ENCODE measurements at regions not wholly inside any gene's neighbourhood (a gene's known extent, or its start where the extent isn't known, plus 50 kb on each side); places are given as distances from the start of the nearest gene placed in this dataset.
"Not testable (repeated sequence)": the region's sequence is repeated elsewhere in the genome, so short reads cannot be mapped to it uniquely, and the experiment has no call there.

GRCh38 chr5:154588833-154589425 lies 110.9 kb upstream of the HAND1 start:
- DNase-seq (ENCODE audit: low read depth): not testable (repeated sequence)

GRCh38 chr5:154588091-154588774 lies 110.2 kb upstream of the HAND1 start:
- DNase-seq (ENCODE audit: low read depth): no peak

GRCh38 chr5:154587123-154588026 lies 109.3 kb upstream of the HAND1 start:
- no peak for DNase-seq (ENCODE audit: low read depth)

DNA sequence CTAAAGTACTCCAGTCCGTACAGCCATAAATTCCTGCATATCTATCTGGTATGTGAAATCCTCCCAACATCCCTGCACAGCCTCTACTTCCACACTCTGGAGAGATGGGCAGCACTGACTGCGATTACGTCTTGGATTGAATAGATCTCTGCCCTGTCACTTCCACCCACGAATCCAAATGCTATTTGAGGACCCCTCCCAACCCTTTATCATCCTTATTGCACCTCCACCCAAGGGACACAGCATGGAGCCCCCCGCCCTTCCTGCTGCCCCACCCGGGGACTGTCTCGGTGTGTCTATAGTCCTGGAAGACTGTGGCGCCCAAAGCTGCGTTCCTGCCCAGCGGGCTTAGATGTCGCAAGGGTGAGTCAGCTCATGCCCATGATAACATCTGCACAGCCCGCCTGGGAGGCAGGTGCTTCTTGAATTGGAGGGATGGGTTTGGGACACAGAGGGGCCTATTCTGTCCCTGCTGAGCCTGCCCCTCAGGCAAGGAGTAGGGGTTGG lies 105.7 kb upstream of the HAND1 start:
- DNase-seq (ENCODE audit: low read depth): no peak

- DNase-seq (ENCODE audit: low read depth): no peak
These were observed 102.4 kb upstream of the HAND1 start for GRCh38 chr5:154580422-154580821.

DNA sequence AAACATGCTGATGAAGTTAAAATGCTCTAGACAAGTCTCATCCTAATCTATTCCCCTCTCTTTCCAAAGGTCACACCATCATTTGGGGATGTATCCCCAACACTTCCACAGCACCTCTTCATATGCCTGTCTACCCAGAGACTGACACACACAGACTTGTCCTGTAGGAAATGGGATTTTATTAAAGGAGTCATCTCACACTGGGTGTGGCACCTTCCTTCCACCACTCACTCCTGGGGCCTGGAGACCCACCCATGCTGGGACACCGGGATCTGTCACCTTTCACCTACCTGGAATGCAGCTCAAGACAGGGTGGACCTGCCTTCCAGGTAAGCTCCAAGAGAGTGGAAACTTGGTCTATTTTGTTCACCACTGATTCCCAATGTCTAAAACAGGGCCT lies 99.4 kb upstream of the HAND1 start:
- no peak for DNase-seq (ENCODE audit: low read depth)

GRCh38 chr5:154576429-154576806 lies 98.4 kb upstream of the HAND1 start:
- DNase-seq (ENCODE audit: low read depth): no peak

DNA sequence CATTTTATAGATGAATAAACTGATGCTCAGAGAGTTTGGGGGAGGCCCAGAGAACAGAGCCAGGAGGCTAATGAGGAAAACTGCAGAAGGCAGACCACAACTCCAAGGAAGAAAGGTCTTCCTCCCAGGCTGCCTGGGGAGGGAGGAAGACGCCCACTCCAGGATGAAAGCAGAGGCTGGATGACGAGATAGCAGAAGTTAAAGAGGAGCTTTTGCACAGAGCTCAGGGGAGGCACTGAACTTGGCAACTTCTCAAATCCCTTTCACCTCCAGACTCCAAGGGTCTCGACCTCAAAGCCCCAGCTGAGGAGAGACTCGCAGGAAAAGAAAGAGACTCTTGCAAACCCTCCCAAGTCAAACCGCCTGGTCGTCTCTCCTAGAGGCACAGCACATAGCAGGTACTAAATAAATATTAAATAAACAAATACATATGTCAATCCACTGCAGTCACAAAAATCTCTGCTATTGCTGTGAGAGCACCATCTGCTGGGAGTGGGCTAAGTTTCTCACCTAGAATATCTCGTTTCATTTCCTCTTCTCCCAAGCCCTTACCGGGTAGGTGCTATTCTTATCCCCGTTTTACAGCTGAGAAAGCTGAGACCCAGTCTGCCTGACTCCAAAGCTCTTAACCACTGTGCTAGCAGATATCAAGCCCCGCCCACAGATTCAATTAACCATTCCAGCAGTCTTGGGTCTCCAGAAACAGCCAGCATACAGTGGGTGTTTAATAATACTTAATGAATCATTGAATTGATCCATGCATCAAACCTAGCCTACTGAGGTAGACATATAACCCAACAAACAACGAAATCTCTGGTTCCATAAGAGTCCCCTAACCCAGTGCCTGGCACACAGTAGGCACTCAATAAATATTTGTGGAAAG lies 97.8 kb upstream of the HAND1 start:
- DNase-seq (ENCODE audit: low read depth): no peak

DNA sequence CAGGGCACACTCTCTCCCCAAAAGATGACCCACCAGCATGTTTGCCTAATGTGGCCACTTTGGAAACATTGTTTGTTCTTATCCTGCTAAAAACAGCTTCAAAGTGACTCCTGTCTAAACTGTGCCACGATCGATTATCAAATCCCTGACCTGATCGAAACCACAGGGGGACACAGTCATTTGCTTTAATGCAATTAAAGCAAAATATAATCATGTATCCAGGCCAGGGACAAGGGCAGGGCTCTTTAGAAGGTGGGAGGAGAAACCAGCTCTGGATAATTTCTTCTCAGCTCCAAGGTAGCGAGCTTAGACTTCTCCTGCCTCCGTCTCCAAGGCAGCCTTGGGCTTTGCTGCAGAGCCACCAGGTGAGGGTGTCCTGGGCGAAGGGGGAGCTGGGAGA lies 95.0 kb upstream of the HAND1 start:
- DNase-seq (ENCODE audit: low read depth): no peak

- no peak for DNase-seq (ENCODE audit: low read depth)
These were observed 93.5 kb upstream of the HAND1 start for GRCh38 chr5:154571325-154572035.

DNA sequence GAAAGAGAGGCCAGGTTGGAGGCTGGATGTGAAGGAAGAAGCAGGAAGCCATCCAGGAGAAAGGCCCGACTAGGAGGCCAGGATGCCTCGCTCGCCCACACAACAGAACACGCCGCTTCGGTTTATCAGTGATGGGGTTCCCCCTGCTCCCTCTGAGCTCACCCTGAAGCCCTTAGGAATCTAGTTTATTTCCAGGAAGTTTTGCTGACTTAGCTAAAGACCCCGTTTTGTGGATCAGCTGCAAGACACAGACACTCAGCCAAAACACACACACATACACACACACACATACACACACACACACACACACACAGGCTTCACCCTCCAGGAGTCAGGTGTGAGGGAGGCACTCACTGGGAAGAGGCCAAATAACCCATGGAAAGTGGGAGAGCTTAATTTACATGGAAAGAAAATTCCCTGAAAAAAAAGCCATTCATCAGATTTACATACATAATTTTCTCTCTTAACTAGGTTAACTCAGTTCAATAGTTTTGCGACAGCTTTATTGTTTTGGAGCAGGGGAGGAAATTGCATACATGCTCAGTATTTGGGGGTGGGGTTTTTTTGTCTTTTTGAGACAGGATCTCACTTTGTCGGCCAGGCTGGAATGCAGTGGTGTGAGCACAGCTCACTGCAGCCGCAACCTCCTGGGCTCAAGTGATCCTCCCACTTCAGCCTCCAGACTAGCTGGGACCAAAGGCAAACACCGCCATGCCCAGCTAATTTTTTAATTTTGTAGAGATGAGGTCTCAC lies 92.7 kb upstream of the HAND1 start:
- DNase-seq (ENCODE audit: low read depth): no peak

DNA sequence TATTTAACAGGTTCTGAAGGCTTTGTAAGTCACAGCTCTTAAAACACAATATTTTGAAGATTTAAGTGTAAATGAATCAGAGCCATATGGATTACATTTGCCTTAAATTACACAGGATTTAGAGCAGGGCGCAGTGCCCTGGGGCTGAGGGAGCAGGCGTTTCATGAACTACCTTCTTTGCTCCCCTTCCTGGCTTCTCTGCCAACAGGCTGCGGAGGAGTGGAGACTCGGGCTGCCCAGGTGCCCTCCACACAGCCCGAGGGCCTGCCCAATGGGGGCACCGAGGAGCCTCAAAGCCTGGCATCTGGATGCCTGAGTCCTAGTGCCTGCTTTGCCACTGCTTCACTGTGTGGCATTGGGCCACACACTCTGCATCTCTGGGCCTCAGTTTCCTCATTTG lies 90.6 kb upstream of the HAND1 start:
- no peak for DNase-seq (ENCODE audit: low read depth)

GRCh38 chr5:154567155-154567554 lies 89.1 kb upstream of the HAND1 start:
- no peak for DNase-seq (ENCODE audit: low read depth)

DNA sequence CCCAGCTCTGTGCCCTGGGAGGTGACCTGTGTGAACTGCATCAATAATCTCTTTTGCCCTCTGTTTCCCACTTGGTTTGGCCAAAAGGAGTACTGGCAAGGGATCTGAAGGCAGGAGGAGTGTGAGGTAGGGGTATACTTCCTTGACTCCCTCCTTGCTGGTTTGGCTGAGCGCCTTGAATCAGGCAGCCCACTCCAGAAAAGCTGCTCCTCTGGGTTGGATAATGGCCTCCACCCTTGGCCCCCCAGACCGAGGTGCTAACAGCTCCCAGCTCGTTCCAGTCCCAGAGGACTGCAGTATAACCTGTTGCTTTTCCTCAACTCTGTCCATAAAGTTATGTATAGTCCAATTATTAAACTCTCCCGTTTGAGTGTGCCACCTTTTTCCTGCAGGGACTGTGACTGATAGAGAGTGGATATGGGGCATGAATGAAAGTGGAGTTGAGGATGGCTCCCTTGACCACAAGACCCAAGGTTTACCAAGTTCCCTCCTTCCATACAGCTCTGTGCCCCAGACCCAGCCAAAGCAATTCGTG lies 88.2 kb upstream of the HAND1 start:
- no peak for DNase-seq (ENCODE audit: low read depth)

- no peak for DNase-seq (ENCODE audit: low read depth)
These were observed 87.1 kb upstream of the HAND1 start for GRCh38 chr5:154565123-154565522.

DNA sequence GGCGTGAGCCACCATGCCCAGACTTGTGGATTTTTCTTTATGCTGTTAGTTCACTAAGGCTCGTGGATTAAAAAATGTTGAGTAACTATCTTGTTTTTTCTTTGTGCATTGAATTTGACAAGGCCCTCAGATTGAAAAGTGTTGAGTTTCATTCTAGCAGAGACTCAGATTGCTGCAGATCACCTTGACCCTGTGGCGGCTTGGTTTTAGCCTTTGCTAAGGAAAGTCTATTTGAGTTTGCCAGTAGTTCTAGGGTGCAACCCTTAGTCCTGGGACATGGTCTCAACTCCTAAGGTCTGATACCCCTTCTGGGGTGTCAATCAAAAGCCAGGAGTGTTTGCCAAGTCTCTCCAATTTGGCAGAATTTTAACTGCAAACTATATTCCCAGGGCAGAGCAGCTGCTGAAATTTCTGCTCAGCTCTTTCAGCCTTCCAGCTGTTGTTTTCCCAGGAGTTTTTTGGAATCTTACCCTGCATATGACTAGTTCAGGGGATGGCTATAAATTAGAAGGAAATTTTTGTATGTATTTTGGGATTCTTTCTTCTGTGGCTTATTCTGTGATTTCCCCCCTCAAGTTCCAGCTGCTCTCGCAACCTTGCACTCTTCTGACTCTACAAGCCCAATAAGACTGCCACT lies 84.3 kb upstream of the HAND1 start:
- DNase-seq (ENCODE audit: low read depth): no peak

GRCh38 chr5:154559398-154560276 lies 81.6 kb upstream of the HAND1 start:
- DNase-seq (ENCODE audit: low read depth): no peak

DNA sequence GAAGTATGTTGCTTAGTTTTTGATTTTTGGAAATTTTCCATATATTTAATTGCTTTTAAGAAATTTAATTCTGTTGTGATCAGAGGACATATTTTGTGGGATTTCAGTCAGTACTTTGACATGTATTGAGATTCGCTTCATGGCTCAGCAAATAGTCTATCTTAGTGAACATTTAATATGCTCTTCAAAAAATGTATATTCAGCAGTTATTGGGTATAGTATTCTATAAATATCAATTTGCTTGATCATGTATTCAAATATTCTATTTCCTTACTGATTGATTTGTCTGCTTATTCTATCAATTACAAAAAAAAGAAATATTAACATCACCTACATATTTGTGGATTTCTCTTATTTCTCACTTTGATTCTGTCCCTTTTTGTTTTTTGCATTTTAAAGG lies 79.5 kb upstream of the HAND1 start:
- no peak for DNase-seq (ENCODE audit: low read depth)

GRCh38 chr5:154547551-154547950 lies 69.5 kb upstream of the HAND1 start:
- no peak for DNase-seq (ENCODE audit: low read depth)
